Left renal pelvis (tissue), 4 donors: ENCODE measurements at regions not wholly inside any gene's neighbourhood (a gene's known extent, or its start where the extent isn't known, plus 50 kb on each side); places are given as distances from the start of the nearest gene placed in this dataset.
"Not testable (repeated sequence)": the region's sequence is repeated elsewhere in the genome, so short reads cannot be mapped to it uniquely, and the experiment has no call there.

ENCODE experiments used
- DNase-seq, 4 donors: peaks; one replicate each; pipeline ENCODE4 v3.0.0-alpha.2; 2013; ENCODE audit warnings: low read depth in 4 of 4, low spot score in 3 of 4

DNA sequence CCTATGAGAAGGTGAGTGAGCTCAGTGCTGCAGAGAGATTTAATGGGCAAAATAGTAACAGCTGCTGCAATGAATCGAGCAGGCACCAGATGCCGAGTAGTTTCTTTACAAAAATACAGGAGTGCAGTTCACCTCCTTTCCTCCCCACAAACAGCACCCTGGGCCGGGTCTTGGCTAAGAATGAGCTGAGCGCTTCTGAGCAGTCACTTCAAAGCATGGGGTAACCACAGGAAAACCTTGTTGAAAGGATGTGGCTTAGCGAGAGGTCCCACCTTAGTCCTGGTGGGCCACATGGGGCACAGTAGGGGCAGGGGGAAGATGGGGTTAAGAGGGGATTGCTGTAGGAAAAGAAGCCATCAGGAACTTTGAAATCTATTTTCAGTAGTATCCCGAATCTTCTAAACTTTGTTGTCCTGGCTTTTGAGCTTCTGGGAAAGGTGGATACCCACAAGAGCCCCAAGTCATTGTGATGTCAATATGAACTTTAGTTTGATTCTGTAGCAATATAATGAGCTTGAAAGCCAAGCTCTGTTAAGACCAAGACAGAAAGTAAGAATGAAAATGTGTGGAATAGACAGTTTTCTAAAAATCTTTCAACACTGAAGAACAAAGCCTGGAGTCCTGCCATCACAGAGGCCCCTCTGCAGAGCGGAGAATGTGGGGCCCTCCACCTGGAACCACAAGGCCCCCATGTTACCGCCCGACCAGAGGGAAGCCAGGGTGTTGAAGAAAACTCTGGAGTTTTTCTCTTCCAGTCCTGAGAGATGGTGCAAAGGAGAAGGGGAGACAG is 101.0 kb upstream of the ZNF236 start:
- no peak for DNase-seq

DNA sequence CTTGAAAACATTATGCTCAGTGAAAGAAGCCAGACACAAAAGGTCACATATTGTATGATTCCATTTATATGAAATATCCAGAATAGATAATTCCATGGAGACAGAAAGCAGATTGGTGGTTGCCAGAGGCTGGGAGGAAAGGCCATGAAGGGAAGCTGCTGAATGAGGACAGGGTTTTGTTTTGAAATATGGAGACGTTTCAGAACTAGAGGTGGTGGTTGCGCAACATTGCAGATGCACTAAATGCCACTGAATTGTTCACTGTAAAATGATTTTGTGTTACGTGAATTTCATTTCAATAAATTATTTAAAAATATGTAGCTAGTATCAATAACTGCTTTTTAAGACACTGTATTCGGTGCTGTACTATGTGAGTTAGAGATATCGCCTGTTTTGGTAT is 101.7 kb upstream of the ZNF236 start:
- no peak for DNase-seq

DNA sequence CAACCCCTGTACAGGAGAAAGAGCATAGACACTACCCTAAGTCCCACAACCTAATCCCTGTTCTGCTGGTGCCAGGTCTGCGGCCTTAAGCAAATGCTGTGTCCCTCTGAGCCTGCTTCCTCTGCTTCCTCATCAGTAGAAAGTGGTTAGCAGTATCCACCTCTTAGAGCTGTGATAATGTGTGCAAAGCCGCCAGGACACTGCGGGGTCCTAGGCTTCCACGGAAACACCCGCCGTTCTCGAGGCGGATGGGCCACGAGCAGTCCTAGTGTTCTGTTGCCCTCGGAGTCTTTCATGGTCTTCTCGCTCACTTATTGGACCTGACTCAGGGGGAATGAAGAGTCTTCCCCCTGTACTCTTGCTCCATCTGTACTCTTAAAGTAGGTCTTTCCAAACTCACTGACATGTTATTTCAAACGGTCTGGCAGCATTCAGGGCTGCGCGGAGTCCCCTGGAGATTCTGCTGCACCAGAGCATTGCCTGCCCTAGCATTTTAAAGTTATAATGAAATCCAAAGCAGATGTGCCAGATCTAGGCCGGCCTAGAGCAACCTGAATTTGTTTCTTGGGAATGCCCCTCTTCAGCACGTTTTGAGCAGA is 107.2 kb upstream of the ZNF236 start:
- DNase-seq = no peak

DNA sequence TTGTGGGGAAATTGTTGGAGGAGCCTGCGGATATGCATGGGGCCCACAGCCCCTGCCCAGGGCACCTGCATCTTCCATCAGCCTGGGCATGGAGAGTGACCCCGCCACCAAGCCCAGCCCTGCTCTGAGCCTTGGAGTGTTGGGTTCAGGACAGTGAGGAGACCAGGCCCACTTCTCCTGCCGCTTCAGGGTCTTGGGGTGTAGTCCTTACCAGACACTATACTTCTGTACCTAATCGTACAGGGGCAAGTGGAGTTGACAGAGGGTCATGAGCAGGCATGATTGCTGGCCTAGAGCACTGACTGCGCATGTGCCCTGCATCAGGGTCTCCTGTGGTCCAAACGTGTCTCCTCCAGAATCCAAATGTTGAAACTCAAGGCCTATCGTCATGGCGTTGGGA is 108.9 kb upstream of the ZNF236 start:
- no peak for DNase-seq

DNA sequence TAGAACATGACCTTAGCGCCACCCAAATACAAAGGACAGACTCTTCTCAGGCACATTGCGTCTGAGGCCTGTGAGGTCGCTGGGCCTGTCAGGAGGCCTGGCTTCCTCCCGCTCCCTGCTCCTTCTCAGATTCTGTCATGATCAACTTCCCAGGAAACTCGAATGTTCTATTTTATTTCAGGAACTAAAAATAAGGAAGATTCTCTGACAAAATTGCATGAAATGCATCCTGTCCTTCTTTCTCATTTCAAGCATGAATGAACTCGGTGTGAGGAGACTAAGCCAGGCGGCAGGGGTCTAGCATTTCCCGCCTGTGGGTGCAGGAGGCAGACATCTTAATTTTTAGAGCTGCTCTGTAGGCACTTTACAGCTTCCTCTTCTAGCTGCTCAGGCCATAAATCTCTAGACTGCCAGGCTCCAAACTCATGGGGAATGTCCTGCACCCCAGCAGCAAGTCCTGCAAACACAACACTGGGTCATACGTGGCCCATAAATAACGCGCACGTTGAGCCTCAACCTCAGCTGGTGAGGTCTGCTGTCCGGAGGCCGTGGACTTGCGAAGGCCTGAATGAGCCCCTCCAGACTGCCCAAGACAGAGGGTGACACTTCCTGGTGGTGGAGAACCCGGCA is 109.7 kb upstream of the ZNF236 start:
- no peak for DNase-seq

DNA sequence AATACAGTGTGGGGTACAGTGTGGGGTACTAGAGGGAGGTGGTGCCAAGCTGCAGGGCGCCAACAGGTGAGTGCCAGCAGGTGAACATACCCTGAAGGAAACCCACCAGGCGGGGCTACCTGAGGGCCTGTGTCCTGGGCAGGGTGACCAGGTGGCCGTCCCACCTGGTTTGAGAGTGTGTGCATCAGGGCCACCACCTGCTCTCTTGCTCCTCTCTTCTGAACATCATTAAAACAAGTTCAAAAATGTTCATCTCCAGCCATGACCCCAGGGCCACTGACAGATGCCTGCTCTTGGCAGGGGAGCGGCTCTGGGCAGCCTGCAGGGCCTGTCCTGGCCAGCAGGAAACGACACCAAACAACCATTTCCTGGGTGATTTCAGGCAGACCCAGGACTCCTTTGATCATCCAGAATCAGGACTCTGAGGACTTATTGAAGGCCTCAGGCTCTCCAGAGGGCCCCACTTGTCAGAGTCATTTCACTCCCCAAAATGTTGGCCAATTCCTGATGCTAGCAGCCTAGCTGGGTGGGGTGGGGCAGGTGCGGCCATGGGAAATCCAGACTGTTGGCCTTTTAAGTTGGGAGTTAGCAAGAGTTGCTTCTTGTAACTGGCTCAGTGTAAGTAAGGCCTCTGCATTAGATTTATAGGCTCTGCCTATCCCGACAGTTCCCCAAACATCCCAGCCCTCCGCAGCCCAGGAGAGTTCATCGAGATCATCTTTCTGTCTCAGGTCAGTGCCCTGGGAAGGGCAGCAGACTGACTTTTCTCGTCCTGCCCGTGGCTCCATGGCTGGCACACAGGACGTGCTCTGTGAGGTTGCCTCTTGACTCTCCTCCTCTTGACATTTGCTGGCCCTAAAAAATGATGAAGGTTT is 111.5 kb upstream of the ZNF236 start:
- DNase-seq = no peak

DNA sequence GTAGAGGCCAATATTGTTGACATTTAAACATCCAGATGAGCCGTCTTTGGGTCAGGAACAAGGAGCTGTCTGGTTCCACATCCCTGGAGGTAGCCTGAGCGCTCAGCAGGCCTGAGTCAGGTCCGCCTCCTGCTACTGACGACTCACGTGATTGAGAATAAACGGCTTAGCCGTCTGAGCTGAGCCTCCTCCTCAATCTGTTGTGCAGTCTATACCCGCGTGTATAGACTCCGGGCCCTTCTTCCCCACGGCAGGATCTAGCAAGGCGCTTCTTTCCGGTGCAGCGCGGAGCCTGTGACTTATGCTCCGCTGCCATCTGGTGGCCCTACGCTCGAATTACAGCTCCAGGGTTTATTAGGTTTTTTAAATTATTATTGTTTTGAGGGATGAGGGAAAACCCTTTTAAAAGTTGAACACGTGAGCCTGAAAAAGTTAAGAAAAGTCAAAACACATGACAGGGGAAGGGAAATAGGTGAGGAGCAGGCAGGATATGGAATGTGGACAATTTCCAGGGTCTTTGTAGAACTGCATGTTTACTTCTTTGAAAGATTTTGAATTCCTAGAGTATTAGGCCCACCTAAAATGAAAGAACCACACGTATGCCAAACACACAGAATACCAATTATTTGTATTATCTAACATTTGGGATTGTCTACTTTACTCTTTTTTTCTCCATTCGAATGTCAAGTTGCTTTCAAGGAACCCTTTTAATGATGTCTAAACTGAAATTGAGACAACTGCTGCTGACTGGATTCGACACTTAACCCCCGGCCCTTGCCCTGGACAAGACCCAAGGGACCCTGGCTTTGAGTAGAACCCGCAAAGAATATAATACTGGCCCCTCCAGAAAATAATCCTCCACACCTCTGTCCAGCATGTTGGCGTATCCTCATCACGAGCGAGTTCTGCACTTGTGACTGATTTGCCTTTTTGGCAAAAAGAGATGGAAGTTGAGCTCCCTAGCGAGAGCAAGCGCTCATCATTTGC is 112.4 kb upstream of the ZNF236 start:
- peak in 1 of 4 donors; percentile 34 for DNase-seq

DNA sequence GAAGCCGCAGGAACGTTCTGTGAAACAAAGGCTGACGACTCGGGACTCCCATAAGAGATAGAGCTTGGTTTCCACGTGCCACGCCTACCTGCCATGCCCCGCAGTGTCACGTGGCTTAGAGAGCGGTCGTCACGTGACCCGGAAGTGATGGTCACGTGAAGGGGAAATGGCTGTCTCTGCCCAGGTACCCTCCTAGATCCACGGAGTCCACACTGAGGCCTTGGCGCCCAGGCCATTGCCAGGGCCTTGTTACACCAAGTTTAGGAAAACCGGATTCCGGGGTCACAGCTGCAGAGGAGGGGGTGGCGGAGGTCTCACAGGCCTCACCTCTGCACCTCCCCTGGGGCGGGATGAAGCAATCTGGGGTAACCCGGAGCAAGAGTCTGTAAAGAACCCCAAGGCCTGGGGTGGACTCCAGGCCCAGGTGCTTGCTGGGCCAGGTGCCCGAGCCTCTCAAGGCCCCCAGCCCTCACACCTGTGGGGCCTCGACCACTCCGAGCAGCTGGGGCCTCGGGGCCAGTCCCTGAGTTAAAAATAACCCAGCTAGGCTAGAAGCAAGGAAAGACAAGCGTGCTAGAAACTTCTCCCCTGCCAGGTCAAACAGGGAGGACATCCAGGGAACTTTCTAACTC is 113.5 kb upstream of the ZNF236 start:
- no peak for DNase-seq

DNA sequence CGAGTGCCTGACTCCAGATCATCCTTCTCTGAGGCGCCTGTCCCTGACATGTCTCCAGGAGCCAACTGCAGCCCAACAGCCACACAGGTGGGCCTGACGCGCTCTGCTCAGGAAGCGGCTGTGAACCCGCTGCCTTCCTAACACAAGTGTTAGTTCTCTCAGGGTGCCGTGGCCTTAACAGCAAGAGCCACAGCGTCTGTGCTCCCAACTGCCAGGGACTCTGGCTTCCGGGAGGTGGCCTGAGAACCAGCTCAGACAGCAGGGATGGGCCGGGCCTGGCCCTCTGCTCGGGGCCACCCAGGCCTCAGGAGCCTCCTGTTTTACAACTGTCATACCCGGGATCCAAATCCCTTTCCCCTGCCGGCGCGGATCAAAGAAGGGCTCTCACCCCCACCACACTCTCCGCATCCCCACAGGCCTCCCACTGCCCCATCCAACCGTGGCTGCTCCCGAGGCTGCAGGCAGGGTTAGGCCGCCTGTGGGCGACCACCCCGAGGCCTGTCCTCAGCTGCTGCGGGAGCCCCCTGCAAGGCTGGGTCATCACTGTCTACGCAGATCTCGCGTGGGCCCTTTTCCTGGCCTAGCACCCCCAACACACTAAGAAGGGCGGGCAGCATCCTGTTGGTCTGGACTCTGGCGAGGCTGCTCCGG is 114.2 kb upstream of the ZNF236 start:
- no peak for DNase-seq

DNA sequence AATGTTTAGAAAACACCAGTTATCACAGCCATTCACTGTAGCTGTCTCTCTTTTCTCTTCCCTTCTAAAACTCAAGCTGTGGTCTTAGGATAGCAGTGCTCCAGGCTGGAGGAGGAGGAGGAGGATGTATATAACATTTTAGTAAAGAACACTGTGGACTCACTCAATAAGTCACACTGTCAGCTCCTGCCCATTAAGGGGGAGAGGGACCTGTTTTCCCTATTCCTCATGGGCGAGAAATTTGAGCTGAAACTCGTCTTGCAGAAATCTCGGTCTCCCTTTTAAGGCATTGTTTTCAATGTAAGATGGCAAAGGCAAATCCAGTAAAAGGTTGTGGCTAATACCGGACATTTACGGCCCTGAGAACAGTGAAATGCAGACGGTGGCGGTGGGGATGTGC is 114.8 kb upstream of the ZNF236 start:
- no peak for DNase-seq

DNA sequence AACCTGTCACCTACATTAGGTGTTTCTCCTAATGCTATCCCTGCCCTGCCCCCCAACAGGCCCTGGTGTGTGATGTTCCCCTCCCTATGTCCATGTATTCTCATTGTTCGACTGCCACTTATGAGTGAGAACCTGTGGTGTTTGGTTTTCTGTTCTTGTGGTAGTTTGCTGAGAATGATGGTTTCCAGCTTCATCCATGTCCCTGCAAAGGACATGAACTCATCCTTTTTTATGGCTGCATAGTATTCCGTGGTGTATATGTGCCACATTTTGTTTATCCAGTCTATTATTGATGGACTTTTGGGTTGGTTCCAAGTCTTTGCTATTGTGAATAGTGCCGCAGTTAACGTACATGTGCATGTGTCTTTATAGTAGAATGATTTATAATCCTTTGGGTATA is 117.8 kb upstream of the ZNF236 start:
- not testable (repeated sequence) for DNase-seq

DNA sequence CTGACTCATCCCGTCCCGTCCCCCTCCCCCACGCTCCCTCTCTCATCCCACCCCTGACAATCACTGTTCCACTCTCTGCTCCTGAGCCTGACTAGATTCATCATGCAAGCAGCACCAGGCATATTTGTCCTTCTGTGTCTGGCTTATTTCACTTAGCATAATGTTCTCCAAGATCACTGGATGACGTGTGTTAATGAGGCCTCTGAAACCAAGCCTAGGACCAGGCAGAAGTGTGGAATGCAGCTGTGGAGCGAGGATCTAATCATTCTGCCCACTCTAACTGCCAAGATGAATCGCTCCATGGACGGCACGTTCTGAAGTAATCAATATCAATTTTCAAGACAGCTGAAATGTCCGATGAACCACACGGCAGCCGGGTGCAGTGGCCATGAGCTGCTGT is 122.4 kb upstream of the ZNF236 start:
- DNase-seq = no peak

DNA sequence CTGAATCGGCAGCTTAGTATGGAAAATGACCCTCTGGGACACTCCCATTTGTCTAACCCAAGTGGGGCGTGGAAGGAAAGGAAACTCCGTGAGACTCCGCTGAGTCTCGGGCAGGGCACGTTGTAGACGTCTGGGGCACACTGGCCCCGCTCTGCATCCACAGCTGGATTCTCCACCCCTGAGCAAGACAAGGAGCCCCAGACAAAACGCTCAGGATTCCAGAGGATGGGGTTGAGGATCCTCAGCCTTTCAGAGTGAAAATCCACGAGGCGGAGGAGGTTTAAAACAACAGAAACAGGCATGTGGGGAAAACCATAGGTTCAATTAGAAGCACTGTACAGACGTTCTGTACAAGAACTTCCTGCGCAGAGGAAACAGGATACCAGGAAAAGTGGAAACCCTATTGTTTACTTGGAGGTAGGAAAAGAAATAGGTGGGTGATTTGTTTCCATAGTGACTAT is 124.9 kb upstream of the ZNF236 start:
- DNase-seq = peak in 1 of 4 donors; percentile 40

DNA sequence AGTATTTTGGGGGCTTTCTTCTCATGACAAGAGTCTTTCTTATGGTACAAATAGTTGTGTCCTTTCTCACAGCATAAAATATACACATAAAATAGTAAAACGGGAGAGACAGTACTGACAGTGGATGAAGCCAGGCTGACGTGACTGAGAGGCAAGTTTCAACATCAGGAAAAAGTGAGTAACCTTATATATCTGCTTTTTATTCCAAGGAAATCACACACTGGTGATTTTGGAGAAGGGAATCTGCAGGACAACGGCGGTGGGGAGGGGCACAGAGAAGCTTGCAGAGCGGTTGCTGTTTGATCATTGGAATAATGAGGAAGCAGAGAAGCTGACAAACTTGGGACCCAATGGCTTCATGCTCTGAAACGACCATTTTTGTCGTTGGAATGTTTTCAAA is 130.6 kb upstream of the ZNF236 start:
- no peak for DNase-seq

DNA sequence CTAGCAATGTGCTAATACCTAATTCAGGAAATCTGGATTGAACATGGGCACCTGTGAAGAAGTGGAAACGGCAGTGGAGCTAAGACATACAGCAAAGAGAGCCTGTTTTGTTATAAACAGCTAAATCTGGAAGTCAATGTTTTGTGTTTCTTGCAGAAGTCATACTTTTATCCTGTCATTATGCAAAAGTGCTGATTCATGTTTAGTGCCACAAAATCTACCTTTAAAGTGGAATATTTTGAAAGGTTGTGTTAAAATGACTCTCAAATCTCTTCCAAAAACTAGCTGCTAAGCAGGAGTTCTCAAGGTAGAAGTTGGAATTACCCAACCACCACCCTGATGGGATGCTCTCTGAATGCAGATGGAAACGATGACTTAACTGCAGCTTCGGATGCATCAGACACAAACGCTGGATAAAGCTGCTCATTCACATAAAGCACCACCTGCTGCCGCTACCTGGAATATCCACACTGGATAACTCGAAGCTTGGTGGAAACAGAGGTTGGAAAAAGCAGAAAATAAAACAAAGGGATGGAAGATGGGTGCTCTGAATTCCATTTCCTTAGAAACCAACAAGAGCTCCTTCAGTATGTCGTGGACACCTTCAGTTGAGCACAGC is 132.6 kb upstream of the ZNF236 start:
- DNase-seq = no peak

DNA sequence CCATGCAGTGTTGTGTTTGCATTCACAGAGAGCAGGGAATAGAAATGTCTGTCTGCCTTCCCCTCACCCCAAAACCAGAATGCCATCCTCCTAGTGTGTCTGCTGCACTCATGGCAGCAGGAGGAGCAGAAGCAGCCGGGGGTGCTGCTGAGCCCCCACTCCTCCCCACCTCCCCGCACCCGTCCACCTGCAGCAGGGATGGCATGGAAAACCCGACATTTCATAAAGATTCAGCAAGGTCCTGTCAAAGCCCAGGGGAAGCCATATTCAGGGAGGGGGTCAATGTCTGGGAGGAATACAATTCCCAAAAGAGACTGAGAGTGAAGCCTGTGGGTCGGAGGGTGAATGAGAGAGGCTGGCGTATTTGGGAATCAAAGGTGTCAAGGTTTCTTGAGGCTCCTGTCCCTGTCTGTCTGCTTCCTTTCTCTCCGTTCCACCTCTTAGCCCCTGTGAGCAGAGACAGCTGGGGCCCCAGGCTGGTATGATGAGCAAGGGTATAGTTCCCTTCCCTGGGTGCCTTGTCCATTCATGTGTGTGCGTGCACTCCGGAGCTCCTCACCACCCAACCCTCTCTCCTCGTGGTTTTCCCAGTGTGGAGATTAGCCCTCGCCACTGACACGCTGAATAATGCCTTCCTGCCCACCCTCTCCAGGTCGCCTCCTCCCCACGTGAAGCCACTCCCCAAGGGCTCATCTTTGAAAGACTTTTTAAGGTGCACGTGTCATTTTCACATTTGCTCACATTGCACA is 133.5 kb upstream of the ZNF236 start:
- no peak for DNase-seq

DNA sequence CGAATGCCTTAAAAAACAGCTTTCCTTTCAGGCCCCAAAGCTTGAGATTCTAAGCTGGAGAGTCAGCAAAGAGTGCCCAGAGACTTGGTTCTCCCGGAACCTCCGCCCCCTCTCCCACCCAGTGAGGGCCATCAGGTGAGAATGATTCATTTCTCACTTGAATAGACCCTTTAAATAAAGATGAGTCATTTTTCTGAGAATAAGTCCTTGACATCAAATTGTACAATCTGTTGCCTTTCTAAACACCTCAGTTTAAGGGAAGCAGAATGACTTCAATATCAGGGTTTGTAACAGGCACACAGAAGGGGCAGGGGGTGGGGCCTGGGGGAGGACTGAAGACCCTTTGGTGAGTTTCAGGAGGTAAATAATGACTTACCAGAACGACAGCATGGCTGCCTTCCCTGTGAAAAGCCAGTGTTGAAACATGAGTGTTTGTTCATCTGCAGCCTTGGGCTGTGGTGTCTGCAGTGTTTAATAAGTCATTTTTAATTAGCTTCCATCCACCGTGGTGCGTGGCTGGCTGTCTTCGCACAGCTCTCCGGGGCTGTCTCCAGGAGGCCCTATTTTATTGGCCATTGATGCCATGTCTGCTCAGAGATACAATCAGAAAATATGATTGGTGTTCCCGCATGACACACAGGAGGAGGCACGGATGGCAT is 134.9 kb upstream of the ZNF236 start:
- DNase-seq = no peak
